ENCODE measurements at regions not wholly inside any gene's neighbourhood (a gene's known extent, or its start where the extent isn't known, plus 50 kb on each side); places are given as distances from the start of the nearest gene placed in this dataset.
A peak's percentile ranks its signal among the peaks of the same experiment; 100 is the strongest.

DNA sequence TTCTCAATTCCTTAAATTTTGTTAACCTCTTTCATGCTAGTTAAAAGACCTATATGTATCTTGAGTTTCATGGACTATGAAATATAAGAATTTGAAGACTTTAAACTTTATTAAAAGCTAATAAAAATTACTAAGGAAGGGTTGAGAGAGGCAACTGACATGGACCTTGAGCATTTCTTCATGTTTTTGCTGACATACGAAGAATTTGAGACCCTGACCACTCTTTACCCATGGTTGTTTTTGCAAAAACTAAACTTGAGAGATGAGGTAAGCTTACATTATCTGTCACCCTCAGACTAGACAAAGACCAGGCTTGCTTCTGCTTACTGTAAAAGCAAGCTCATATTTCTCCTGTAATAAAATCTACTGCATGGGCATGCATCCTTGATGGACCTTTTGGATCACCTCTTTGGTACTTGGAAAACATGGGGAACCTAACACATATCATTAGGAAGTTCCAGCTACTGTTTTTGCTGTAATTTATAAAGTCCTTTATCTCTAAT is 338.2 kb upstream of the PABPC4L start:
- Mint-ChIP-seq H3K36me3 (ENCODE audit: low read depth) (no peaks in the 10 kb centered on the region), H3K4me3 (no peak overlapping the region), H3K27ac (no peak overlapping the region), H3K9me3 (peaks cover 4% of the 10 kb centered on the region; the same call in 1 of the 2 replicates), H3K4me1 (ENCODE audit: low read depth) (peaks cover 6% of the 10 kb centered on the region; the same call in 1 of the 2 replicates), H3K27me3 (ENCODE audit: insufficient read depth) (no peaks in the 10 kb centered on the region)
- TF ChIP-seq, protein P1, sequence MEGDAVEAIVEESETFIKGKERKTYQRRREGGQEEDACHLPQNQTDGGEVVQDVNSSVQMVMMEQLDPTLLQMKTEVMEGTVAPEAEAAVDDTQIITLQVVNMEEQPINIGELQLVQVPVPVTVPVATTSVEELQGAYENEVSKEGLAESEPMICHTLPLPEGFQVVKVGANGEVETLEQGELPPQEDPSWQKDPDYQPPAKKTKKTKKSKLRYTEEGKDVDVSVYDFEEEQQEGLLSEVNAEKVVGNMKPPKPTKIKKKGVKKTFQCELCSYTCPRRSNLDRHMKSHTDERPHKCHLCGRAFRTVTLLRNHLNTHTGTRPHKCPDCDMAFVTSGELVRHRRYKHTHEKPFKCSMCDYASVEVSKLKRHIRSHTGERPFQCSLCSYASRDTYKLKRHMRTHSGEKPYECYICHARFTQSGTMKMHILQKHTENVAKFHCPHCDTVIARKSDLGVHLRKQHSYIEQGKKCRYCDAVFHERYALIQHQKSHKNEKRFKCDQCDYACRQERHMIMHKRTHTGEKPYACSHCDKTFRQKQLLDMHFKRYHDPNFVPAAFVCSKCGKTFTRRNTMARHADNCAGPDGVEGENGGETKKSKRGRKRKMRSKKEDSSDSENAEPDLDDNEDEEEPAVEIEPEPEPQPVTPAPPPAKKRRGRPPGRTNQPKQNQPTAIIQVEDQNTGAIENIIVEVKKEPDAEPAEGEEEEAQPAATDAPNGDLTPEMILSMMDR (IDR thresholded peaks at IDR 0.05), result no peak
- DNase-seq, result no peak

DNA sequence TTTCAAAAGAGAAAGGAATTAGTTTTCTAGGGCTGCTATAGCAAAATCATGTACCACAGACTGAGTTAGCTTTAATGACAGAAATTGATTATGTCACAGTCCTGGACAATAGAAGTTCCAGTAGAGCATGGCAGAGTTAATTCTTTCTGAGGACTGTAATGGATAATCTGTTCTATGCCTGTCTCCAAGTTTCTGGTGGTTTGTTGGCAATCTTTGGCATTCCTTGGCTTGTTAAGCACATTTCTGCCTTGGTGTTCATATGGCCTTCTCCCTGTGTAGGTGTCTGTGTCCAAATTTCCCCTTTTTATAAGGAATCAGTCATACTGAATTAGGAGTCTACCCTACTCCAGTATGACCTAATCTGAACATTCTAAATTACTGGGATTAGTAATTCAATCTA is 336.1 kb upstream of the PABPC4L start:
- TF ChIP-seq, protein P1 (IDR thresholded peaks at IDR 0.05), result no peak
- Mint-ChIP-seq H3K27me3 (ENCODE audit: insufficient read depth) (no peaks in the 10 kb centered on the region), H3K4me3 (no peak overlapping the region), H3K4me1 (ENCODE audit: low read depth) (no peaks in the 10 kb centered on the region; the same call in 1 of the 2 replicates), H3K27ac (peak overlapping the region; percentile 9; the same call in 1 of the 2 replicates), H3K36me3 (ENCODE audit: low read depth) (no peaks in the 10 kb centered on the region; the same call in 1 of the 2 replicates), H3K9me3 (peaks cover 4% of the 10 kb centered on the region; the same call in 1 of the 2 replicates)
- peak; percentile 19 for DNase-seq

DNA sequence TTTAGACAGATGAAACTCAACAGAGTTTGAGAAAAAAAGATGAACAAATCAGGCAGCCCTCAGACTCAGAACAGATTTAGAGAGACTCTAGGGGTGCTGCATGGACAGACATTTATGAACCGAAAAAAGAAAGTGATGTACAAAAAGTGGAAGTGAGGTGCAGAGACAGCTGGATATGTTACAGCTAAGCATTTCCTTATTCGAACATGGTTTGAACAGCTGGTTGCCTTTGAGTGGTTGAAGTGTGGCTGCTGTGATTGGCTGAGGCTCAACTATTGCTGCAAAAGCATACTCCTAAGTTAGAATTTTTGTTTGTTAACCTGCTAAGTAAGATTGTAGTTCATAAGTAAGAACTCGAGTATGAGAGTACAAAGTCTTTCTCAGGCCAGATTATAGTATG is 331.5 kb upstream of the PABPC4L start:
- H3K4me3 Mint-ChIP-seq, result no peak overlapping the region
- no peaks in the 10 kb centered on the region; the same call in 1 of the 2 replicates for H3K4me1 Mint-ChIP-seq (ENCODE audit: low read depth)
- H3K9me3 Mint-ChIP-seq, result peaks cover 4% of the 10 kb centered on the region; the same call in 1 of the 2 replicates
- TF ChIP-seq, protein P1 (IDR thresholded peaks at IDR 0.05), result no peak
- no peak for DNase-seq
- H3K36me3 Mint-ChIP-seq (ENCODE audit: low read depth), result no peaks in the 10 kb centered on the region; the same call in 1 of the 2 replicates
- no peaks in the 10 kb centered on the region for H3K27me3 Mint-ChIP-seq (ENCODE audit: insufficient read depth)
- H3K27ac Mint-ChIP-seq, result no peak overlapping the region

DNA sequence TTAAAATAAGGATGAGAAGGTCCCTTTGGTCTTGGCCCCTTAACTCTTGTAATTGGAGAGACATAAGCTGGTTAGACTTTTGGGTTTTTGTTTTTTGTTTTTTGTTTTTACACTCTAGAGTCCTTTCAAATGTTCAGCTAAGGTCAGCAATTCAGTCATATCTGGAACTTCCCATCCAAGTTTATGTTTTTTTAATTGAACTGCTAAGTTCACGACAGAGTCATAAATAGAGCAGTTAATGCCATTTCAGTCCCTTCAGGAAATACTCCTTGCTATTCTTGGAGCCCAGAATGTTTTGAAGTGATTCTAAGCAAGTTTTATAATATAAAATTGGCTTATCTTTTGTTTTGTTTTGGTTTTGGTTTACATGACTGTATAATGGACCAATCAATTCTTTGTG is 329.4 kb upstream of the PABPC4L start:
- Mint-ChIP-seq H3K36me3 (ENCODE audit: low read depth) (no peaks in the 10 kb centered on the region; the same call in 1 of the 2 replicates), H3K4me3 (no peak overlapping the region), H3K27me3 (ENCODE audit: insufficient read depth) (no peaks in the 10 kb centered on the region), H3K27ac (no peak overlapping the region), H3K9me3 (no peaks in the 10 kb centered on the region), H3K4me1 (ENCODE audit: low read depth) (no peaks in the 10 kb centered on the region)
- TF ChIP-seq, protein P1 (IDR thresholded peaks at IDR 0.05), result no peak
- DNase-seq, result no peak

DNA sequence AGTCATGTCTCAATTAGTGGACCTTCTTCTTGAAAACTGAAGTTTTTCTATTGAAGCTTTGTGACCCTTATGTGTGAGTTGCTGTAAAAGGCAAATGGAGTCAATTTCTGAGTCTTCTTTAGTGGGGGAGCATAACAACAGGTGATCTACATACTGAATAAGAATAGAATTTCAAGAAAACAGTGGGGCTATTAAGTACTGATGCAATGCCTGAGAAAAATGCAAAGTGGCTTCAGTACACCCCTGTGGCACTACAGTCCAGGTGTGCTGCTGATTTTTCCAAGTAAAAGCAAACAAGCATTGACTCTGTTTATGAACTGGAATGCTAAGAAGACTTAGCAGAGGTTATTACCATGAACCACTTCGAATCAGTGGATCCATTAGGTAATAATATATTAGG is 328.0 kb upstream of the PABPC4L start:
- no peak overlapping the region for H3K4me3 Mint-ChIP-seq
- H3K27me3 Mint-ChIP-seq (ENCODE audit: insufficient read depth), result no peaks in the 10 kb centered on the region
- H3K4me1 Mint-ChIP-seq (ENCODE audit: low read depth), result no peaks in the 10 kb centered on the region
- DNase-seq, result no peak
- TF ChIP-seq, protein P1 (IDR thresholded peaks at IDR 0.05), result no peak
- no peak overlapping the region for H3K27ac Mint-ChIP-seq
- H3K36me3 Mint-ChIP-seq (ENCODE audit: low read depth), result no peaks in the 10 kb centered on the region; the same call in 1 of the 2 replicates
- no peaks in the 10 kb centered on the region for H3K9me3 Mint-ChIP-seq
